CD4-positive, CD25-positive, alpha-beta regulatory T cell (primary cell): ENCODE measurements at regions not wholly inside any gene's neighbourhood (a gene's known extent, or its start where the extent isn't known, plus 50 kb on each side); places are given as distances from the start of the nearest gene placed in this dataset.
"Not testable (repeated sequence)": the region's sequence is repeated elsewhere in the genome, so short reads cannot be mapped to it uniquely, and the experiment has no call there.

Experiments
- ATAC-seq, 2 donors: fragments of 150-1000 bp; cut with Tn5 transposase; one replicate each; pipeline ENCODE4 v1.10.0; 2021; ENCODE audit warnings: low read depth in 2 of 2, moderate number of reproducible peaks in 2 of 2, moderate library complexity in 1 of 2
- DNase-seq, 3 donors: peaks; one replicate each; pipeline versions ENCODE4 v3.0.0 to v3.0.0-alpha.2; 2012 to 2022; ENCODE audit warnings: mixed read lengths in 1 of 3
- H3K27ac ChIP-seq: one replicate; pipeline ENCODE4 v1.7.0; 2013; ENCODE audit warnings: mild to moderate bottlenecking, low read length; ENCODE audit not compliant: insufficient read depth, poor library complexity, severe bottlenecking
- H3K27me3 ChIP-seq: one replicate; pipeline ENCODE4 v1.7.0; 2013; ENCODE audit warnings: low read length; ENCODE audit not compliant: control insufficient read depth, insufficient read depth
- H3K36me3 ChIP-seq: one replicate; pipeline ENCODE4 v1.7.0; 2013; ENCODE audit warnings: mild to moderate bottlenecking, low read length, moderate library complexity; ENCODE audit not compliant: control insufficient read depth, insufficient read depth
- H3K4me1 ChIP-seq: 2 replicates; pipeline ENCODE4 v1.7.0; 2013; ENCODE audit warnings: mild to moderate bottlenecking, low read length; ENCODE audit not compliant: insufficient read depth, control insufficient read depth, poor library complexity, severe bottlenecking
- H3K4me3 ChIP-seq: one replicate; pipeline ENCODE4 v1.7.0; 2013; ENCODE audit warnings: low read depth, mild to moderate bottlenecking, low read length, moderate library complexity
- H3K9me3 ChIP-seq, 2 experiments: 1 replicate in 1 of 2; 2 replicates in 1 of 2; pipeline ENCODE4 v1.7.0; 2013; ENCODE audit warnings: low read length in 2 of 2, mild to moderate bottlenecking in 1 of 2, moderate library complexity in 1 of 2; ENCODE audit not compliant: control insufficient read depth in 2 of 2
- H3K27ac Mint-ChIP-seq, 3 donors: one replicate each; pipeline ENCODE4 v1.8.0; 2020 to 2022; ENCODE audit warnings: mild to moderate bottlenecking in 3 of 3, mixed read lengths in 3 of 3, moderate library complexity in 2 of 3
- H3K27me3 Mint-ChIP-seq: one replicate; pipeline ENCODE4 v1.8.0; 2022; ENCODE audit warnings: mild to moderate bottlenecking, mixed read lengths
- H3K36me3 Mint-ChIP-seq: one replicate; pipeline ENCODE4 v1.8.0; 2020; ENCODE audit warnings: mixed read lengths
- H3K4me1 Mint-ChIP-seq, 4 donors: one replicate each; pipeline ENCODE4 v1.8.0; 2020 to 2022; ENCODE audit warnings: mixed read lengths in 4 of 4, mild to moderate bottlenecking in 1 of 4
- H3K4me3 Mint-ChIP-seq, 4 donors: one replicate each; pipeline ENCODE4 v1.8.0; 2020 to 2022; ENCODE audit warnings: mild to moderate bottlenecking in 4 of 4, mixed read lengths in 4 of 4, moderate library complexity in 3 of 4
- H3K9me3 Mint-ChIP-seq, 7 donors: one replicate each; pipeline ENCODE4 v1.8.0; 2020 to 2022; ENCODE audit warnings: mixed read lengths in 7 of 7, mild to moderate bottlenecking in 3 of 7, moderate library complexity in 2 of 7

GRCh38 chr14:22200131-22200530 lies 388.9 kb downstream of the DAD1 start:
- not testable (repeated sequence) for H3K4me3 Mint-ChIP-seq, H3K27me3 ChIP-seq, H3K9me3 ChIP-seq, H3K36me3 Mint-ChIP-seq, ATAC-seq, H3K9me3 Mint-ChIP-seq, H3K27ac Mint-ChIP-seq, H3K4me3 ChIP-seq, H3K27ac ChIP-seq, H3K27me3 Mint-ChIP-seq, H3K36me3 ChIP-seq, DNase-seq, H3K4me1 ChIP-seq, H3K4me1 Mint-ChIP-seq

- H3K27me3 Mint-ChIP-seq: no peaks in the 10 kb centered on the region
- Histone ChIP-seq H3K4me1 (no peaks in the 10 kb centered on the region), H3K4me3 (no peak overlapping the region), H3K9me3 (no peaks in the 10 kb centered on the region), H3K27ac (no peak overlapping the region), H3K27me3 (no peaks in the 10 kb centered on the region), H3K36me3 (no peaks in the 10 kb centered on the region)
- no peaks in the 10 kb centered on the region for H3K9me3 Mint-ChIP-seq
- H3K4me3 Mint-ChIP-seq: no peak overlapping the region
- no peaks in the 10 kb centered on the region for H3K36me3 Mint-ChIP-seq
- DNase-seq (no peak), ATAC-seq (no peak)
- no peak overlapping the region for H3K27ac Mint-ChIP-seq
- no peaks in the 10 kb centered on the region for H3K4me1 Mint-ChIP-seq
These were observed 394.4 kb downstream of the DAD1 start for GRCh38 chr14:22194664-22195063.

GRCh38 chr14:22190411-22191191 lies 398.4 kb downstream of the DAD1 start:
- H3K27me3 ChIP-seq: no peaks in the 10 kb centered on the region
- no peak overlapping the region for H3K27ac ChIP-seq
- H3K4me3 ChIP-seq: no peak overlapping the region
- no peaks in the 10 kb centered on the region for H3K27me3 Mint-ChIP-seq
- H3K27ac Mint-ChIP-seq: no peak overlapping the region
- H3K4me1 ChIP-seq: no peaks in the 10 kb centered on the region
- no peak for ATAC-seq
- no peaks in the 10 kb centered on the region for H3K4me1 Mint-ChIP-seq
- no peaks in the 10 kb centered on the region for H3K9me3 ChIP-seq
- no peaks in the 10 kb centered on the region for H3K36me3 Mint-ChIP-seq
- no peaks in the 10 kb centered on the region for H3K9me3 Mint-ChIP-seq
- no peak overlapping the region for H3K4me3 Mint-ChIP-seq
- no peak for DNase-seq
- no peaks in the 10 kb centered on the region for H3K36me3 ChIP-seq

- H3K4me3 Mint-ChIP-seq: no peak overlapping the region
- DNase-seq (no peak), ATAC-seq (no peak)
- H3K27me3 Mint-ChIP-seq: no peaks in the 10 kb centered on the region
- H3K9me3 ChIP-seq: no peaks in the 10 kb centered on the region
- no peaks in the 10 kb centered on the region for H3K36me3 Mint-ChIP-seq
- H3K9me3 Mint-ChIP-seq: no peaks in the 10 kb centered on the region
- H3K27me3 ChIP-seq: no peaks in the 10 kb centered on the region
- no peak overlapping the region for H3K4me3 ChIP-seq
- no peak overlapping the region for H3K27ac ChIP-seq
- no peaks in the 10 kb centered on the region for H3K36me3 ChIP-seq
- H3K27ac Mint-ChIP-seq: no peak overlapping the region
- no peaks in the 10 kb centered on the region for H3K4me1 ChIP-seq
- H3K4me1 Mint-ChIP-seq: no peaks in the 10 kb centered on the region
These were observed 399.1 kb downstream of the DAD1 start for GRCh38 chr14:22189881-22190280.

- H3K36me3 ChIP-seq: no peaks in the 10 kb centered on the region
- ATAC-seq: no peak
- H3K9me3 ChIP-seq: no peaks in the 10 kb centered on the region
- no peaks in the 10 kb centered on the region for H3K4me1 Mint-ChIP-seq
- H3K4me1 ChIP-seq: no peaks in the 10 kb centered on the region
- no peaks in the 10 kb centered on the region for H3K27me3 ChIP-seq
- no peak for DNase-seq
- H3K4me3 ChIP-seq: no peak overlapping the region
- H3K36me3 Mint-ChIP-seq: no peaks in the 10 kb centered on the region
- H3K27me3 Mint-ChIP-seq: no peaks in the 10 kb centered on the region
- no peak overlapping the region for H3K27ac ChIP-seq
- no peak overlapping the region for H3K27ac Mint-ChIP-seq
- no peaks in the 10 kb centered on the region for H3K9me3 Mint-ChIP-seq
- H3K4me3 Mint-ChIP-seq: no peak overlapping the region
These were observed 400.7 kb downstream of the DAD1 start for GRCh38 chr14:22188318-22188717.

GRCh38 chr14:22185789-22186188 lies 403.2 kb downstream of the DAD1 start:
- Mint-ChIP-seq H3K27ac (no peak overlapping the region), H3K36me3 (no peaks in the 10 kb centered on the region), H3K4me3 (no peak overlapping the region), H3K9me3 (no peaks in the 10 kb centered on the region), H3K27me3 (no peaks in the 10 kb centered on the region), H3K4me1 (no peaks in the 10 kb centered on the region)
- DNase-seq (no peak), ATAC-seq (no peak)
- Histone ChIP-seq H3K36me3 (no peaks in the 10 kb centered on the region), H3K4me3 (no peak overlapping the region), H3K9me3 (no peaks in the 10 kb centered on the region), H3K27me3 (no peaks in the 10 kb centered on the region), H3K4me1 (no peaks in the 10 kb centered on the region), H3K27ac (no peak overlapping the region)

- no peaks in the 10 kb centered on the region for H3K9me3 Mint-ChIP-seq
- no peaks in the 10 kb centered on the region for H3K27me3 ChIP-seq
- H3K27ac Mint-ChIP-seq: no peak overlapping the region
- no peak overlapping the region for H3K27ac ChIP-seq
- H3K36me3 ChIP-seq: no peaks in the 10 kb centered on the region
- no peaks in the 10 kb centered on the region for H3K4me1 Mint-ChIP-seq
- H3K4me1 ChIP-seq: no peaks in the 10 kb centered on the region
- H3K36me3 Mint-ChIP-seq: no peaks in the 10 kb centered on the region
- no peaks in the 10 kb centered on the region for H3K9me3 ChIP-seq
- no peak for ATAC-seq
- no peak overlapping the region for H3K4me3 Mint-ChIP-seq
- DNase-seq: no peak
- no peak overlapping the region for H3K4me3 ChIP-seq
- H3K27me3 Mint-ChIP-seq: no peaks in the 10 kb centered on the region
These were observed 403.8 kb downstream of the DAD1 start for GRCh38 chr14:22185191-22185590.

GRCh38 chr14:22184830-22185168 lies 404.2 kb downstream of the DAD1 start:
- Histone ChIP-seq H3K4me3 (no peak overlapping the region), H3K9me3 (no peaks in the 10 kb centered on the region), H3K36me3 (no peaks in the 10 kb centered on the region), H3K4me1 (no peaks in the 10 kb centered on the region), H3K27me3 (no peaks in the 10 kb centered on the region), H3K27ac (no peak overlapping the region)
- Mint-ChIP-seq H3K4me3 (no peak overlapping the region), H3K9me3 (no peaks in the 10 kb centered on the region), H3K27ac (no peak overlapping the region), H3K36me3 (no peaks in the 10 kb centered on the region), H3K27me3 (no peaks in the 10 kb centered on the region), H3K4me1 (no peaks in the 10 kb centered on the region)
- DNase-seq (no peak), ATAC-seq (no peak)
